ENCODE measurements at regions not wholly inside any gene's neighbourhood (a gene's known extent, or its start where the extent isn't known, plus 50 kb on each side); places are given as distances from the start of the nearest gene placed in this dataset.

DNA sequence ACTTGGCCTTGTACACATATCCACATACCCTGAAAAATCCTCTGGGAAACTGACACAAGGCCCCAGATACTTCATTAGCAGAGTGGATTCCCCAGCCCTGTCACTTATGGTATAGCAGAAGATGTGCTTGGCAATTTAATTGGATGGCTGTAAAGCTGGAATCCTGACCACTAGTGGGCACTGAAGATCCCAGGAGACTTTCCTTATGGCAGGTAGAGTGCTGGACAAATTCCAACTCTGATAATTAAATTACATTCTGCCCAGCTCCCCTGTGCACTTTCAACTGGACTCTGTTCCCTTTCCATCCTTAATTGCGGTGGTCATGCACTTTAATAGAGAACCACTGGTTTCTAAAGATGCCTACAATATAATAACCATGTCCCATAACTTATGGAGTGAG lies 119.8 kb downstream of the DCK start:
- DNase-seq (ENCODE audit: low spot score) = no peak
- TF ChIP-seq, protein P1, sequence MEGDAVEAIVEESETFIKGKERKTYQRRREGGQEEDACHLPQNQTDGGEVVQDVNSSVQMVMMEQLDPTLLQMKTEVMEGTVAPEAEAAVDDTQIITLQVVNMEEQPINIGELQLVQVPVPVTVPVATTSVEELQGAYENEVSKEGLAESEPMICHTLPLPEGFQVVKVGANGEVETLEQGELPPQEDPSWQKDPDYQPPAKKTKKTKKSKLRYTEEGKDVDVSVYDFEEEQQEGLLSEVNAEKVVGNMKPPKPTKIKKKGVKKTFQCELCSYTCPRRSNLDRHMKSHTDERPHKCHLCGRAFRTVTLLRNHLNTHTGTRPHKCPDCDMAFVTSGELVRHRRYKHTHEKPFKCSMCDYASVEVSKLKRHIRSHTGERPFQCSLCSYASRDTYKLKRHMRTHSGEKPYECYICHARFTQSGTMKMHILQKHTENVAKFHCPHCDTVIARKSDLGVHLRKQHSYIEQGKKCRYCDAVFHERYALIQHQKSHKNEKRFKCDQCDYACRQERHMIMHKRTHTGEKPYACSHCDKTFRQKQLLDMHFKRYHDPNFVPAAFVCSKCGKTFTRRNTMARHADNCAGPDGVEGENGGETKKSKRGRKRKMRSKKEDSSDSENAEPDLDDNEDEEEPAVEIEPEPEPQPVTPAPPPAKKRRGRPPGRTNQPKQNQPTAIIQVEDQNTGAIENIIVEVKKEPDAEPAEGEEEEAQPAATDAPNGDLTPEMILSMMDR (IDR thresholded peaks at IDR 0.05; ENCODE audit: extremely low read depth, missing control alignments) = no peak

DNA sequence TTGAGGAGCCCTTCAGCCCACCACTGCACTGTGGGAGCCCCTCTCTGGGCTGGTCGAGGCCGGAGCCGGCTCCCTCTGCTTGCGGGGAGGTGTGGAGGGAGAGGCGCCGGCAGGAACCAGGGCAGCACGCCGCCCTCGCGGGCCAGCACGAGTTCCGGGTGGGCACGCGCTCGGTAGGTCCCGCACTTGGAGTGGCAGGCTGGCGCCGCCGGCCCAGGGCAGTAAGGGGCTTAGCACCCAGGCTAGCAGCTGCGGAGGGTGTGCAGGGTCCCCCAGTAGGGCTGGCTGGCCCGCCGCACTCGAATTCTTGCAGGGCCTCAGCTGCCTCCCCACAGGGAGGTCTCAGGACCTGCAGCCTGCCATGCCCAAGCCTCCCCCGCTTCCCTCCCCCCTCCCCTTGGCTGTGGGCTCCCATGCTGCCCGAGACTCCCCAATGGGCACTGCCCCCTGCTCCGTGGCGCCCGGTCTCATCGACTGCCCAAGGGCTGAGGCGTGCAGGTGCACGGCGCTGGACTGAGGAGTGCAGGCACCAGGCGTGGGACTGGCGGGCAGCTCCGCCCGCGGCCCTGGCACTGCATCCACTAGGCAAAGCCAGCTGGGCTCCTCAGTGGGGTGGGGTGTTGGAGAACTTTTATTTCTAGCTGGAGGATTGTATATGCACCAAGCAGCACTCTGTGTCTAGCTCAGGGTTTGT lies 127.5 kb downstream of the DCK start:
- no peak for DNase-seq (ENCODE audit: low spot score)
- TF ChIP-seq, protein P1 (IDR thresholded peaks at IDR 0.05; ENCODE audit: extremely low read depth, missing control alignments) = no peak

DNA sequence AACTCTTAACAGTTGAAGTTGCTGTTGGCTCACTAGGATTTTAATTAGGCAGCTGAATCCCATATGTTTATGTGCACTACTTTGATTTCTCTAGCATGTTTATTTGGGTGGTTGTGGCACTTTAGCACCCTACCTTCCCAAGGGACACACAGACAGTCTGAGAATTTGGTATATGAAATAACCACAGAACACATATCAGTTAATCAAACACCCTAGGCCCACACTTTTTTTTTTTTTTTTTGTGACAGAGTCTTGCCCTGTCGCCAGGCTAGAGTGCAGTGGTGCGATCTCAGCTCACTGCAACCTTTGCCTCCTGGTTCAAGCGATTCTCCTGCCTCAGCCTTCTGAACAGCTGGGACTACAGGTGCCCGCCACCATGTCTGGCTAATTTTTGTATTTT lies 130.5 kb downstream of the DCK start:
- TF ChIP-seq, protein P1 (IDR thresholded peaks at IDR 0.05; ENCODE audit: extremely low read depth, missing control alignments) = no peak
- no peak for DNase-seq (ENCODE audit: low spot score)

DNA sequence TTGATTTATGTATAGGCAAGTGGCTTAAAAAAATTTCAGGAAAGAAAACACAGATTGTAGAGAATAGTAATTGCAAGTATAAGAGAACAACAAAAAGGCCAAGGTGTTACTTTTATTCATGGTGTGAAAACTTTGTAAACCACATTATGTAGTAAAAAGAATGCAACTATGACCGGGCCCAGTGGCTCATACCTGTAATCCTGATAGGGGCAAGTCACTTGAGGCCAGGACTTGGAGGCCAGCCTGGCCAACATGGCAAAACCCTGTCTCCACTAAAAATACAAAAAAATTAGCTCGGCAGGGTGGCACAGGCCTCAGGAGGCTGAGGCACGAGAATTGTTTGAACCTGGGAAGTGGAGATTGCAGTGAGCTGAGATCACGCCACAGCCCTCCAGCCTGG lies 131.7 kb downstream of the DCK start:
- DNase-seq (ENCODE audit: low spot score) = no peak

DNA sequence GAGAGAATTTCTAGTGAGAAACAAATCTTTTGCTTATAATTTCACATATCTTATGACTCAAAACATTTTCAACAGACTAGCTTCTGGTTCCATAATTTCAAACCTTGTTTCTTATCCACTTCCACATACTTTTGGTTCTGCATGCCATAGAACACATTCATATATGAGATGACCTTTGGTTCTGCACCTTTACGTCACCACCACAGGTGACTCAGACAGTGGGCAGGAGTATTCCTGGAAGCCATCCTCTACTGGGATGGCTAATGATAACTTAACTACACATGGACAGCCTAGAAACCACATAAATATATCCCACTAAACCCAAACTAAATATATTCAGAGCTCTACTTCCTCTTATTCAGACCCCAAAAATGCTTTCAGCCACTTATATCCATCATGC lies 133.3 kb downstream of the DCK start:
- DNase-seq (ENCODE audit: low spot score) = no peak
- TF ChIP-seq, protein P1 (IDR thresholded peaks at IDR 0.05; ENCODE audit: extremely low read depth, missing control alignments) = no peak

More for the DNA sequence above, 131.7 kb downstream of the DCK start:
- TF ChIP-seq, protein P1 (IDR thresholded peaks at IDR 0.05; ENCODE audit: extremely low read depth, missing control alignments) = no peak

DNA sequence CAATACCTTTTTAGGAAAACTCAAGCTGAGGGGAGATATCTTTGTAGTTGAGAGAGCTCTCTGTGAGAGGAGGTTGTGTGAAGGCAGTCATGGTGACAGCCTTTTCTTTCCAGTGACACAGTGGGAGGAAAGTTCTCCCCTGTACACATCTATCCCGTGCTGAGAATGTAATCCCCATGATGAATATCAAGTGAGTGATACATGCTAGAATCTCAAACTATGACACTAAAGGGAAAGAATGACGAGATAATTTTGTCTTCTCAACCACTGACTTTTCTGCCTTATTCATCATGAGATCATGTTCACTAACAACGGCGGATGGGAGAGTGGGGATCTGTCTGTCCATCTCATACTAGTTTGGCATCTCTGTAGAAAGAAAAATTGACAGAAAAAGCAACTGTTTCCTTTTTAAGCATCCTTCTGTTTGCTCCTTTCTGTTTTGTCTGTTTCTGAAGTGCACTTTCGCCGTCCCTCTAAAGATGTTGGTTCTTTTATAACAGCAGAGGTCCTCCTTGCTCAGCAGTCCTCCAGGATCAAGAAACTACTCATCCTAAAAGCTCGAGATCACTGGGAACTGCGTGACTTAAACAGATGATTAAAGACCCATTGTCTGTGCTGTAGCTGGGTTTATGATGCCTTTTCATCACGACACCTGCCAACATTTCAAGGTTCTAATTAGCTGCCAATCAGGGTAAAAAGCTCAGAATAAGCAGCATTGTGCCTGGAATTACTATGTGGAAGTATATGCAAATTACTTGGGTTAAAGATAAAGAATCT lies 137.6 kb downstream of the DCK start:
- TF ChIP-seq, protein P1 (IDR thresholded peaks at IDR 0.05; ENCODE audit: extremely low read depth, missing control alignments) = no peak
- no peak for DNase-seq (ENCODE audit: low spot score)

DNA sequence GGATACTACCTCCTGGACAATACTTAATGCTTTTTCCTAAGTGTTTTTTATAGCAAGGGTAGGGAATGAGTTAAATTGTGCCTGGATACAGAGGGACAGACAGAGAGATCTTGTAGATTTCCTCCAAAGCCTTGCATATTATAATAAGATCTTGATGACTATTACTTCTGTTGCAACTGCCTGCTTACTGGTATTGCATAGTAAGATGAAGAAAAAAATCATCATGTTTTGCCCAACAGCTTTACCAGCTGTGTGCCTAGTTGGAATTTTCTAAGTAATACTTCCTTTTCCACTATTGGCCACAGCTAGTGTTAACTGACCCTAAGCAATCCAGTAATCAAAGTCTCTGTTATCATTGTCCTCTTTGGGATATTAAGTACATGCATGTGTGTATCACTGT lies 139.0 kb downstream of the DCK start:
- TF ChIP-seq, protein P1 (IDR thresholded peaks at IDR 0.05; ENCODE audit: extremely low read depth, missing control alignments) = no peak
- DNase-seq (ENCODE audit: low spot score) = no peak
